HepG2 (cell line): ENCODE measurements at regions not wholly inside any gene's neighbourhood (a gene's known extent, or its start where the extent isn't known, plus 50 kb on each side); places are given as distances from the start of the nearest gene placed in this dataset.

ENCODE experiments used
- ATAC-seq: fragments of 200-7000 bp; cut with Tn5 transposase; 3 replicates; pipeline ENCODE4 v1.9.1; 2020; ENCODE audit warnings: mild to moderate bottlenecking, moderate library complexity
- BruUV-seq: library from RNA; stranded (reverse); fragments of 400-500 nt; replicated peaks from 2 replicates; lab custom pipeline; 2021; lab: Mats Ljungman, UMichigan
- CTCF ChIA-PET: fragments of 300-600 bp; formaldehyde crosslinking; extraction: SDS; loops from one replicate; lab custom pipeline; 2021; ENCODE audit warnings: low total read pairs, inconsistent platforms, low intra/inter-chr PET ratio; lab: Yijun Ruan, JAX
- POLR2A ChIA-PET: fragments of 350-600 bp; sonication (Branson Sonifier 250); formaldehyde crosslinking; loops from one replicate; lab custom pipeline; 2020; ENCODE audit warnings: antibody characterized with exemption, inconsistent platforms; lab: Yijun Ruan, JAX
- DNase-seq: peaks from one replicate; pipeline ENCODE4 v3.0.0-alpha.2; 2015; ENCODE audit warnings: low spot score
- FAIRE-seq: peaks from 3 replicates; lab custom pipeline; 2011; peaks lifted over from hg19 to GRCh38; lab: Jason Lieb, UNC
- H2AFZ ChIP-seq: one replicate; pipeline ENCODE4 v1.6.1; 2011; ENCODE audit warnings: low read length, inconsistent platforms
- H3K27ac ChIP-seq: fragments of 300-600 bp; 3 replicates; pipeline ENCODE4 v1.8.0; 2011; ENCODE audit warnings: mixed run types, mild to moderate bottlenecking, mixed read lengths, low read length, inconsistent platforms; ENCODE audit not compliant: insufficient read depth; ENCODE audit errors: extremely low read length
- H3K27me3 ChIP-seq, 2 experiments: fragments of 200-600 bp in 1 of 2; 2 replicates in 1 of 2; 3 replicates in 1 of 2; pipeline versions ENCODE4 v1.6.0 to v1.8.0; 2011; ENCODE audit warnings: low read length in 2 of 2, mild to moderate bottlenecking in 2 of 2, moderate library complexity in 2 of 2, inconsistent platforms in 1 of 2; ENCODE audit not compliant: insufficient read depth in 2 of 2, control insufficient read depth in 1 of 2
- H3K36me3 ChIP-seq, 2 experiments: fragments of 200-600 bp in 1 of 2; replicated peaks in 1 of 2; 2 replicates in 1 of 2; 3 replicates in 1 of 2; pipeline versions ENCODE4 v1.5.1 to v1.8.0; 2011; ENCODE audit warnings: low read length in 2 of 2, inconsistent platforms in 1 of 2; ENCODE audit not compliant: insufficient read depth in 2 of 2, control insufficient read depth in 1 of 2
- H3K4me1 ChIP-seq: 2 replicates; pipeline ENCODE4 v1.5.1; 2012; ENCODE audit warnings: low read length, inconsistent platforms; ENCODE audit not compliant: insufficient read depth
- H3K4me2 ChIP-seq: 2 replicates; pipeline ENCODE4 v1.6.0; 2011; ENCODE audit warnings: low read depth, low read length, inconsistent platforms
- H3K4me3 ChIP-seq, 3 experiments: fragments of 200-600 bp in 1 of 3; sonication (generic), shearing (Covaris generic) in 1 of 3; replicated peaks in 1 of 3; 2 replicates each; pipeline ENCODE4 v1.5.1; 2011 to 2016; ENCODE audit warnings: low read length in 3 of 3, inconsistent platforms in 2 of 3, low read depth in 2 of 3, mild to moderate bottlenecking in 2 of 3, control low read depth in 1 of 3, mixed read lengths in 1 of 3; ENCODE audit not compliant: insufficient read depth in 1 of 3
- H3K79me2 ChIP-seq: one replicate; pipeline ENCODE4 v1.6.1; 2011; ENCODE audit warnings: low read length, inconsistent platforms; ENCODE audit not compliant: insufficient read depth
- H3K9ac ChIP-seq: 2 replicates; pipeline ENCODE4 v1.6.0; 2011; ENCODE audit warnings: mild to moderate bottlenecking, low read depth, low read length, inconsistent platforms; ENCODE audit not compliant: insufficient read depth
- H3K9me3 ChIP-seq: 2 replicates; pipeline ENCODE4 v1.5.1; 2012; ENCODE audit warnings: mild to moderate bottlenecking, low read length
- H4K20me1 ChIP-seq: 2 replicates; pipeline ENCODE4 v1.6.0; 2011; ENCODE audit warnings: inconsistent platforms, mild to moderate bottlenecking, low read length, moderate library complexity; ENCODE audit not compliant: insufficient read depth
- CEBPB ChIP-seq: IDR thresholded peaks from 2 replicates; pipeline ENCODE4 v1.6.1; 2011; ENCODE audit warnings: low read depth, low read length, improper control_type of control experiment, borderline replicate concordance
- CEBPG ChIP-seq: IDR thresholded peaks from 2 replicates; pipeline ENCODE4 v1.6.1; 2016
- DMAP1 ChIP-seq: IDR thresholded peaks from 2 replicates; pipeline ENCODE4 v1.6.1; 2016
- DNMT3B ChIP-seq: conservative IDR thresholded peaks from 2 replicates; pipeline ENCODE4 v1.6.1; 2016; ENCODE audit warnings: missing biosample characterization, control low read depth
- FOSL1 ChIP-seq: sonication (generic); formaldehyde crosslinking; IDR thresholded peaks from 2 replicates; pipeline ENCODE4 v1.9.0; 2021; ENCODE audit warnings: missing genetic modification reagents, borderline replicate concordance
- FOSL2 ChIP-seq: sonication (generic); formaldehyde crosslinking; IDR thresholded peaks from 2 replicates; pipeline ENCODE4 v1.4.0; 2020; ENCODE audit warnings: missing genetic modification reagents
- KDM2A ChIP-seq: sonication (generic); formaldehyde crosslinking; IDR thresholded peaks from 2 replicates; pipeline ENCODE4 v1.4.0; 2020; ENCODE audit warnings: low read depth, missing genetic modification reagents, borderline replicate concordance
- SPEN ChIP-seq: sonication (generic); formaldehyde crosslinking; IDR thresholded peaks from 2 replicates; pipeline ENCODE4 v1.5.1; 2020; ENCODE audit warnings: low read depth, mild to moderate bottlenecking, missing genetic modification reagents
- ZNF547 ChIP-seq: sonication (generic); formaldehyde crosslinking; IDR thresholded peaks from 2 replicates; pipeline ENCODE4 v1.5.1; 2020; ENCODE audit warnings: mild to moderate bottlenecking, missing genetic modification reagents
- WGBS: methylation state at CpG from one replicate; pipeline ENCODE4 v1.1.6; 2017; ENCODE audit warnings: low lambda C conversion rate; 5-methylcytosine and 5-hydroxymethylcytosine counted together
- in situ Hi-C: cut with HindIII; loops from 2 replicates; pipeline ENCODE4 v1.10.0; 2017; ENCODE audit warnings: low pct_unique_long_range_greater_than_20kb; ENCODE audit not compliant: extremely low pct_ligation_motif_present
- intact Hi-C: fragments of 100-400 bp; cut with micrococcal nuclease; formaldehyde crosslinking; loops from one replicate; pipeline ENCODE4 v1.10.0; 2022; ENCODE audit not compliant: unreplicated experiment

DNA sequence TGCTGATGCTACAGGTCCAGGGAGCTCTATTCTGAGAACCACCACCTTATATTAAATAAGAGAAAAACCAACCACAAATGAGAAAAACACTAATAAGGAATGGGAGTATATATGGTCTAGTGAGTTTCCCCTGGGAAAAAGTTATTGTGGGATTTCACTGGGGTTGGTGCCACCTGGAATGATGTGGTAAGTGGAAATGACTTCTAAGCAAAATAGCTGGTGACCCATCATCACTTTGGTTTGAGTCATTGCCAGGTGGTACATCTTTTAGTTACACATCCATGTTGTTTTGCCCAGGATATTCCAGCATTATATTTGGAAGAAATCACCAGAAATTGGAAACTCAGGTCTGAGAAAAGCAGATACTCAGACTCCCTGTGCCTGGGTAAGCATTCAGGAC is 437.3 kb downstream of the DTWD2 start (continued):
- no peak for TF ChIP-seq DNMT3B (CRISPR knock-in tag)

- CTCF ChIA-PET: no interaction called here
- no peak for TF ChIP-seq DMAP1
- no peak for TF ChIP-seq KDM2A
- 0 out of 2 replicates have a peak, but pooled peaks have one; percentile 17 for TF ChIP-seq FOSL1
- peak; percentile 87 for TF ChIP-seq FOSL2 (CRISPR knock-in tag)
- peak; percentile 89 for TF ChIP-seq CEBPB
- peak; percentile 65; the same call in 1 of the 2 replicates for TF ChIP-seq CEBPG (CRISPR knock-in tag)
- TF ChIP-seq ZNF547 (CRISPR knock-in tag): no peak
- no peak for TF ChIP-seq SPEN (CRISPR knock-in tag)
- TF ChIP-seq, all 625 proteins: peak for 4
Observed at GRCh38 chr5:118548761-118549720, 439.3 kb downstream of the DTWD2 start.

More at GRCh38 chr5:118548761-118549720, 439.3 kb downstream of the DTWD2 start:
- no peak overlapping the region for H3K4me2 ChIP-seq
- H4K20me1 ChIP-seq: no peaks in the 10 kb centered on the region
- ATAC-seq (peak; percentile 89), FAIRE-seq (no peak), DNase-seq (peak; percentile 10)
- H3K9me3 ChIP-seq: no peaks in the 10 kb centered on the region
- no peak overlapping the region for H3K4me3 ChIP-seq
- H3K79me2 ChIP-seq: no peaks in the 10 kb centered on the region
- no peaks in the 10 kb centered on the region; a peak in 1 of 5 replicates for H3K27me3 ChIP-seq
- H3K9ac ChIP-seq: no peak overlapping the region
- in situ Hi-C loops (no loop called here), intact Hi-C loops (no loop called here)
- H3K27ac ChIP-seq: no peak overlapping the region
- 0% methylated on average over 2 of the region's 2 CpGs for WGBS
- POLR2A ChIA-PET: no interaction called here
- BruUV-seq: no TSS peak
- H3K4me1 ChIP-seq: no peaks in the 10 kb centered on the region
- H2AFZ ChIP-seq: no peak overlapping the region
- H3K36me3 ChIP-seq: no peaks in the 10 kb centered on the region
